ENCODE measurements at regions not wholly inside any gene's neighbourhood (a gene's known extent, or its start where the extent isn't known, plus 50 kb on each side); places are given as distances from the start of the nearest gene placed in this dataset.
"Not testable (repeated sequence)": the region's sequence is repeated elsewhere in the genome, so short reads cannot be mapped to it uniquely, and the experiment has no call there.

GRCh38 chr12:124070394-124071074 is 97.5 kb downstream of the ZNF664 start:
- not testable (repeated sequence) for DNase-seq (ENCODE audit: low spot score)

GRCh38 chr12:124071075-124071443 is 98.0 kb downstream of the ZNF664 start:
- no peak for DNase-seq (ENCODE audit: low spot score)

- DNase-seq (ENCODE audit: low spot score) = no peak
These were observed 100.5 kb downstream of the ZNF664 start for GRCh38 chr12:124073356-124074035.

- DNase-seq (ENCODE audit: low spot score) = no peak
These were observed 102.8 kb downstream of the ZNF664 start for GRCh38 chr12:124075841-124076240.

GRCh38 chr12:124077701-124078100 is 104.7 kb downstream of the ZNF664 start:
- no peak for DNase-seq (ENCODE audit: low spot score)

- no peak for DNase-seq (ENCODE audit: low spot score)
These were observed 105.8 kb downstream of the ZNF664 start for GRCh38 chr12:124078800-124079199.

- DNase-seq (ENCODE audit: low spot score) = no peak
These were observed 107.6 kb downstream of the ZNF664 start for GRCh38 chr12:124080649-124081048.

- DNase-seq (ENCODE audit: low spot score) = no peak
These were observed 109.0 kb downstream of the ZNF664 start for GRCh38 chr12:124082012-124082411.

- no peak for DNase-seq (ENCODE audit: low spot score)
These were observed 109.7 kb downstream of the ZNF664 start for GRCh38 chr12:124082687-124083086.

- DNase-seq (ENCODE audit: low spot score) = no peak
These were observed 110.7 kb downstream of the ZNF664 start for GRCh38 chr12:124083708-124084107.

- peak; percentile 71 for DNase-seq (ENCODE audit: low spot score)
These were observed 112.6 kb downstream of the ZNF664 start for GRCh38 chr12:124085419-124086296.

- DNase-seq (ENCODE audit: low spot score) = no peak
These were observed 113.4 kb downstream of the ZNF664 start for GRCh38 chr12:124086299-124086898.

- DNase-seq (ENCODE audit: low spot score) = no peak
These were observed 114.4 kb downstream of the ZNF664 start for GRCh38 chr12:124087266-124088051.

GRCh38 chr12:124088217-124088907 is 115.3 kb downstream of the ZNF664 start:
- no peak for DNase-seq (ENCODE audit: low spot score)

GRCh38 chr12:124089181-124089914 is 116.3 kb downstream of the ZNF664 start:
- not testable (repeated sequence) for DNase-seq (ENCODE audit: low spot score)

GRCh38 chr12:124091835-124092234 is 118.8 kb downstream of the ZNF664 start:
- DNase-seq (ENCODE audit: low spot score) = no peak

GRCh38 chr12:124092532-124092931 is 119.5 kb downstream of the ZNF664 start:
- not testable (repeated sequence) for DNase-seq (ENCODE audit: low spot score)

- no peak for DNase-seq (ENCODE audit: low spot score)
These were observed 120.3 kb downstream of the ZNF664 start for GRCh38 chr12:124093297-124093696.

- DNase-seq (ENCODE audit: low spot score) = no peak
These were observed 121.2 kb downstream of the ZNF664 start for GRCh38 chr12:124094188-124094587.
